IPS DF 6.9 (cell line): ENCODE measurements at regions not wholly inside any gene's neighbourhood (a gene's known extent, or its start where the extent isn't known, plus 50 kb on each side); places are given as distances from the start of the nearest gene placed in this dataset.
"Not testable (repeated sequence)": the region's sequence is repeated elsewhere in the genome, so short reads cannot be mapped to it uniquely, and the experiment has no call there.

Experiments
- DNase-seq: peaks from one replicate; pipeline ENCODE4 v3.0.0-alpha.2; 2013; ENCODE audit warnings: low read depth, low spot score
- H3K27ac ChIP-seq: one replicate; pipeline ENCODE4 v1.5.1; 2013; ENCODE audit warnings: low read length, control low read depth
- H3K27me3 ChIP-seq: 2 replicates; pipeline ENCODE4 v1.6.1; 2013; ENCODE audit warnings: mild to moderate bottlenecking, low read length; ENCODE audit not compliant: control insufficient read depth, insufficient read depth
- H3K36me3 ChIP-seq: 2 replicates; pipeline ENCODE4 v1.6.1; 2013; ENCODE audit warnings: low read length; ENCODE audit not compliant: control insufficient read depth, insufficient read depth
- H3K4me1 ChIP-seq: 2 replicates; pipeline ENCODE4 v1.6.1; 2013; ENCODE audit warnings: low read length; ENCODE audit not compliant: control insufficient read depth, insufficient read depth
- H3K4me3 ChIP-seq: 2 replicates; pipeline ENCODE4 v1.5.1; 2013; ENCODE audit warnings: mild to moderate bottlenecking, low read length
- H3K9me3 ChIP-seq: 2 replicates; pipeline ENCODE4 v1.6.1; 2013; ENCODE audit warnings: low read length, inconsistent platforms; ENCODE audit not compliant: control insufficient read depth, insufficient read depth
- WGBS: extraction: QIAGEN DNeasy Blood & Tissue Kit; methylation state at CpG from one replicate; pipeline ENCODE4 v1.1.7; 2013; ENCODE audit warnings: mixed read lengths, missing lambda C conversion rate; ENCODE audit not compliant: insufficient read length, insufficient coverage; 5-methylcytosine and 5-hydroxymethylcytosine counted together

DNA sequence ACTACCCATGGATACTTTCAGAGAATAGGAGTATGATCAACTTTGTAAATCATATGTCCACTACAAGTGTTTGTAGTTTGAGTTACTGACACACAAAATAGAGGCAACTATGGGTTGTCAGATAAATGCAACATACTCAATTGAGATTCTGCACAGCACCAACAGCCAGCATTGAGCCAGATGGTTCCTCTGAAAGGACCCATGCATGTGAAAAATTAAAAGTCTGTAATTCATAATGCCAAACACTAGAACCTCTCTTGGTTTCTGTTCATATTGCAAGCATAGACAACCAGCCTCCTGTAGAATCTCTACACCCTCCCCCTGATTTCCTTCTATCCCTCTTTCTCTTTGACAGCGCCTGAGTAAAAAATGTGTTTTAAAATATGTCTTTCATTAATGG is 831.0 kb downstream of the C12orf50 start:
- no peak for DNase-seq
- H3K4me3 ChIP-seq: no peak overlapping the region
- H3K27ac ChIP-seq: no peak overlapping the region
- H3K4me1 ChIP-seq: no peaks in the 10 kb centered on the region
- no CpG with 5 or more reads among the region's 1 CpG for WGBS
- no peaks in the 10 kb centered on the region for H3K36me3 ChIP-seq
- no peaks in the 10 kb centered on the region for H3K27me3 ChIP-seq
- H3K9me3 ChIP-seq: no peaks in the 10 kb centered on the region

DNA sequence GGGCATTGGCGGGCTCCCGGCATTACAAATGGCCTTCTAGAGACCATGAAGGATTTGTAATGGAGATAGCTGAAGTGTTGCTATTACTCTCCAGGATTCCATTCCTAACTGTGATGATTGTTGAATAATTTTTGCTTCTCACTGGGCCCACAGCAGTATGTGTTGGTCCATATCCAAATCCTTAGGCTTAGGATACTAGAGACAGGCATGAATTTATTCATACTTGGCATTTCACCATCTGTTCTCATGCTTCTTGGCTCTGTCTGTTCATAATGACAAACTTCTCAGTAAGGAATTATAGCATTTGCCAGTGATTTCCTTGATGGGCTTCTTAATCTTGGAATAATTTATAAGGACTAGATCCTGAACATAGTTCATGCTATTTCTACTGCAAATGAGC is 832.9 kb downstream of the C12orf50 start:
- no peak for DNase-seq
- H3K4me1 ChIP-seq: no peaks in the 10 kb centered on the region
- no peaks in the 10 kb centered on the region for H3K36me3 ChIP-seq
- H3K27ac ChIP-seq: no peak overlapping the region
- H3K27me3 ChIP-seq: no peaks in the 10 kb centered on the region
- no peaks in the 10 kb centered on the region for H3K9me3 ChIP-seq
- no peak overlapping the region for H3K4me3 ChIP-seq
- no CpG with 5 or more reads among the region's 2 CpGs for WGBS

DNA sequence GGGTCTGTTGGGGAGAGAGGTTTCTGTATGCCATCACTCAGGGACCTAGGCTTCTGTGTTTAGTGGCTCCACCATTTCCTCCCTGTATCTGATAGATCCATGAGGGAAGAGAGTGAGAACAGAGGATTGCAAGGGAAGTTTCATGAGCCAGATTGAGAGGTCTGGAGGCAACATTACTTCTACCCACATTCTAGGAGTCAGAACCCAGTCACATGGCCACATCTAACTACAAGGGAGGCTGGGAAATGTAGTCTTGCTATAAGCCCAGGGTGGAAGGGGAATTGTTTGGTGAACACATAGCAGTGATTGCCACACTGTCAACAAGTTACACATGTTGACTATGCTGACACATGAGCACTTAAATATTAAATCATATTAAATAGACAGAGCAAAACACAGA is 834.8 kb downstream of the C12orf50 start:
- not testable (repeated sequence) for H3K27ac ChIP-seq, H3K36me3 ChIP-seq, H3K4me1 ChIP-seq, H3K9me3 ChIP-seq, H3K27me3 ChIP-seq, DNase-seq, H3K4me3 ChIP-seq

DNA sequence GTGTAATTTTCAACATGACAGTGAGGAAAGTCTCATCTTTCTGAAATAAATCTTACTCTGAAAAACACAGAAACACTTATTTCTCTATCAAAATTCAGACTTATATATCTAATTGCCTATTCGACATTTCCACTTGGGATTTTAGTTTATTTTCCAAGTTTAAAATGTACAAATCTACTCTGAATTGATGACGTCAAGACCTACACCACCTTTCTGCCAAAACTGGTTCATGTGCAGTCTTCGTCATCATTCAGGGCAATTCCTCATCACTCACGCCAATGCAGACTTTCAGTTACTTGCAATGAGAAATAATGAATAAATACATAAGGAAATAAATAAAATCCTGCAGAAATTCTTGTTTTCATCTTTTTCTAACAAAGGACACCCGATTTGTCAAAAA is 843.8 kb downstream of the C12orf50 start:
- DNase-seq: no peak
- Histone ChIP-seq H3K4me1 (0 out of 2 replicates have a peak, but pooled peaks cover 1% of the 10 kb centered on the region), H3K27me3 (no peaks in the 10 kb centered on the region), H3K36me3 (no peaks in the 10 kb centered on the region), H3K4me3 (no peak overlapping the region), H3K9me3 (no peaks in the 10 kb centered on the region), H3K27ac (no peak overlapping the region)
- WGBS: no CpG with 5 or more reads among the region's 5 CpGs

DNA sequence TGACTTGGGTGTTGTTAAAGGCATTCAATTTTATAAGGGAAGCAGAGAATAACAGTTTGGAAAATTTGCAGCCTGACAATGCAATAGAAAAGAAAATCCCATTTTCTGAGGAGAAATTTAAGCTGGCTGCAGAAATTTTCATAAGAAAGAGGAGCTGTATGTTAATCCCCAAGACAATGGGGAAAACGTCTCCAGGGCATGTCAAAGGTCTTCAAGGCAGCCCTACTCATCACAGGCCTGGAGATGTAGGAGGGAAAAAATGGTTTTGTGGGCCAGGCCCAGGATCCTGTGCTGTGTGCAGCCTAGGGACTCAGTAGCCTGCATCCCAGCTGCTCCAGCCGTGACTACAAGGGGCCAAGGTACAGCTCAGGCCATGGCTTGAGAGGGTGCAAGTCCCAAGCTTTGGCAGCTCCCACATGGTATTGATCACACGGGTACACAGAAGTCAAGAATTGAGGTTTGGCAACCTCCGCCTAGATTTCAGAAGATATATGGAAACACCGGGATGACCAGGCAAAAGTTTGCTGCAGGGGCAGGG is 846.4 kb downstream of the C12orf50 start:
- Histone ChIP-seq H3K4me3 (no peak overlapping the region), H3K4me1 (0 out of 2 replicates have a peak, but pooled peaks cover 1% of the 10 kb centered on the region), H3K9me3 (no peaks in the 10 kb centered on the region), H3K27ac (no peak overlapping the region), H3K27me3 (no peaks in the 10 kb centered on the region), H3K36me3 (no peaks in the 10 kb centered on the region)
- DNase-seq: no peak
- WGBS: no CpG with 5 or more reads among the region's 5 CpGs

DNA sequence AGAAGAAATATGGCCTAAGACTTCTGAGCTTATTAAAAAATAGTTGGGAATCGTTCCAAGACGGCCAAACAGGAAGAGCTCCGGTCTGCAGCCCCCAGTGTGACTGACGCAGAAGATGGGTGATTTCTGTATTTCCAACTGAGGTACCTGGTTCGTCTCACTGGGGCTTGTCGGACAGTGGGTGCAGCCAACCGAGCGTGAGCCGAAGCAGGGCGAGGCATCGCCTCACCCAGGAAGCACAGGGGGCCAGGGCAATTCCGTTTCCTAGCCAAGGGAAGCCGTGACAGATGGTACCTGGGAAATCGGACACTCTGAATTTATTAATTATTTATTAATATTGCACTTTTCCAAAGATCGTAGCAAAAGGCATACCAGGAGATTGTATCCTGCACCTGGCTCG is 857.8 kb downstream of the C12orf50 start:
- Histone ChIP-seq H3K4me1 (no peaks in the 10 kb centered on the region), H3K27ac (no peak overlapping the region), H3K36me3 (no peaks in the 10 kb centered on the region), H3K27me3 (no peaks in the 10 kb centered on the region), H3K9me3 (no peaks in the 10 kb centered on the region), H3K4me3 (no peak overlapping the region)
- no CpG with 5 or more reads among the region's 16 CpGs for WGBS
- DNase-seq: no peak

DNA sequence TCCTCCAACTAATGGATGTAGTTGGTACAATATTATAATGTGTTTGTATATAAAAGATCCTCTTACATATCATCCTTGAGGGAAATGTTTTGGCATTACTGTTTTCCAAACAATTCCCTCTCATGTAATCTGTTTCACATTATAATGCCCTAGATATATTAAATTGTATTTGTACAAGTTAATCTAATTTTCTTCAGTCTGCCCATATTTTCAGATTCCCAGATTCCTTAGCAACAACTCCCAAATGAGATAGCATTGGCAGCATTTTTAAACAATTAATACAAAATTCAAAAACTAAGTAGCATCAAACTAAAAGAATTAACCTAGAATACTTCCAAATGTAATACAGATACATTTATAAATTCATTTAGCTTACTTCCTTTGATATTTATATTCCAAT is 860.2 kb downstream of the C12orf50 start:
- no peaks in the 10 kb centered on the region for H3K9me3 ChIP-seq
- no peaks in the 10 kb centered on the region for H3K36me3 ChIP-seq

DNA sequence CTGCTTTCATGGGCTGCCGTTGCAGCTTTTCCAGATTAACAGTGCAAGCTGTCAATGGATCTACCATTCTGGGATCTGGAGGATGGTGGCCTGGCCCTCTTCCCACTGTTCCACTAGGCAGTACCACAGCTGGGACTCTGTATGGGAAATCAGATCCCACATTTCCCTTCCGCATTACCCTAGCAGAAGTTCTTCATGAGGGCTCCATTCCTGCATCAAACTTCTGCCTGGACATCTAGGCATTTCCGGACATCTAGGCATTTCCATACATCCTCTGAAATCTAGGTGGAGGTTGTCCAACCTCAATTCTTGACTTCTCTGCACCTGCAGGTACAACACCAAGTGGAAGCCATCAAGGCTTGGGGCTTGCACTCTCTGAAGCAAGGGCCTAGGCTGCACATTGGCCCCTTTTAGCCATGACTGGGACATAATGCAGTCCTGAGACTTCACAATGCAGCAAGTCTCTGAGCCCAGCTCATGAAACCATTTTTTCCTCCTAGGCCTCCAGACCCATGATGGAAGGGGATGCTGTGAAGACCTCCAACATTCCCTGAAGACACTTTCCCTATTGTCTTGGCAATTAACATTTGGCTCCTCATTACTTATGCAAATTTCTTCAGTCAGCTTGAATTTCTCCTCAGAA is 863.3 kb downstream of the C12orf50 start:
- Histone ChIP-seq H3K27ac (no peak overlapping the region), H3K4me3 (no peak overlapping the region), H3K27me3 (no peaks in the 10 kb centered on the region), H3K4me1 (no peaks in the 10 kb centered on the region), H3K9me3 (no peaks in the 10 kb centered on the region), H3K36me3 (no peaks in the 10 kb centered on the region)
- no CpG with 5 or more reads among the region's 3 CpGs for WGBS
- no peak for DNase-seq

More for the DNA sequence above, 860.2 kb downstream of the C12orf50 start:
- H3K4me3 ChIP-seq: no peak overlapping the region
- H3K27ac ChIP-seq: no peak overlapping the region
- no peak for DNase-seq
- H3K4me1 ChIP-seq: no peaks in the 10 kb centered on the region
- H3K27me3 ChIP-seq: no peaks in the 10 kb centered on the region

DNA sequence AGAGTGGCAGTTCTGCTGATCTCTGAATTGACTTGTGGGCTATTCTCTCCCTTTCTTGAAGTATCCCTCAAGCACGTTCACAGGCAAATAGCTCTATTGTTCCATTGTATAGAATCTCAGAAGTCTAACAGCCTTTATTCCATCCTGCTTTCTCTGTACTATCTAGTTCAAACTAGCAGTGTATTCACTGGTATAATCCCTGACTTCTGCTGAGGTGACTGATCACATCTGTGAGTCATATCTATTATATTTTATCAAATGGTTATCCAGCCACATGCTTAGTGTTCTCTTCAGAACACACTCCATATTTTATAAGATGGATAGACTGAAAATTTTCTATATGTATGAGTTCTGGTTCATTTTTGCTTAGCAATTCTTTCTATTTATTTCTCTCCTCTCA is 866.1 kb downstream of the C12orf50 start:
- no CpG with 5 or more reads among the region's 1 CpG for WGBS
- Histone ChIP-seq H3K4me3 (no peak overlapping the region), H3K4me1 (no peaks in the 10 kb centered on the region), H3K27me3 (no peaks in the 10 kb centered on the region), H3K27ac (no peak overlapping the region), H3K36me3 (no peaks in the 10 kb centered on the region), H3K9me3 (no peaks in the 10 kb centered on the region)
- no peak for DNase-seq

DNA sequence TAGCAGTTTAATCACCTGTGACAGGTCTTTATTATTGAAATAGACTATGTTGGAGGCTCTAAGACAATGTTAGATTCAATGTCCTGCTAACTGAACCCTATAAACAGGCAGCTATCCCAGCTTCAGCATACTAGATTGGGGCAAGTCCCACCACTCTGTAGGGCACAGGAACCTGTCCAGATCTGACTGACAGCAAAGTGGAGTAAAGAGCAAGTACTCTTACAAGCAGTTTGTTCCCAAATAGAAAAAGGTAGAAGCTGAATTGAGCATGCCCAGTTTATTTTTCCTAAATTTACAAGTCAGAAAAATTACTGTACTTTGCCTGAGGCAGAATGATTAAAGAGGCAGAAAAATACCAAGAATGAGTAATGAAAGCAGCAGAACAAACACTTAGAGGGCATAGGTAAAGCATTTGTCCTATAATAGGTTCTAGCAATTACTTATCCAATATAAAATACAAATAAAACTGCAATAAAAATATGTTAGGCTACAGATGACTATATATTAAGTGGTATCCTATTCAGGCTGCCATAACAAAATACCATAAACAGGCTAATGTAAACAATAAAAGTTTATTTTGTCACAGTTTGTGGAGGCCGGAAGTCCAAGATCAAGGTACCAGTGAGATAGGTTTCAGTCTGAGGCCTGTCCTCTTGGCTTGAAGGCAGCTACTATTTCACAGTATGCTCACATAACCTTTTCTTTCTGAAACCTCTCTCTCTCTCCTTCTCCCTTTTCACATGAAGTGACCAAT is 868.2 kb downstream of the C12orf50 start:
- no CpG with 5 or more reads among the region's 1 CpG for WGBS
- no peaks in the 10 kb centered on the region for H3K27me3 ChIP-seq
- no peaks in the 10 kb centered on the region for H3K9me3 ChIP-seq
- DNase-seq: no peak
- no peak overlapping the region for H3K4me3 ChIP-seq
- H3K27ac ChIP-seq: no peak overlapping the region
- H3K36me3 ChIP-seq: no peaks in the 10 kb centered on the region
- no peaks in the 10 kb centered on the region for H3K4me1 ChIP-seq

DNA sequence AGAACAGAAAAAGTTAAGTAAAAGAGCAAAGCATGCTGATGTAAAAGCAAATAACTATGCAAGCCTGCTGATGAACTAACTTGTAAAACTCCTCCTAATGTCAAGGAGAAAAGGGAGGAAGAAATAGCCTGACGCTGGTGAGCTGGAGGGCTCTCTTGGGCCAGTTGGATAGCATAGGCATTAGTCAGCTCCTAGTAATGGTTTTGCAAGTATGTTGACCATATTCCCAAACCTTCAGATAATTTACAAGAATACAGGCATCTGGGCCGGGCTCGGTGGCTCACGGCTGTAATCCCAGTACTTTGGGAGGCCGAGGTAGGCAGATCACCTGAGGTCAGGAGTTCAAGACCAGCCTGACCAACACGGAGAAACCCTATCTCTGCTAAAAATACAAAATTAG is 871.4 kb downstream of the C12orf50 start:
- no CpG with 5 or more reads among the region's 6 CpGs for WGBS
- Histone ChIP-seq H3K36me3 (no peaks in the 10 kb centered on the region), H3K9me3 (no peaks in the 10 kb centered on the region), H3K4me3 (no peak overlapping the region), H3K4me1 (no peaks in the 10 kb centered on the region), H3K27me3 (no peaks in the 10 kb centered on the region), H3K27ac (no peak overlapping the region)
- DNase-seq: no peak
